Keratinocyte (primary cell): ENCODE measurements at regions not wholly inside any gene's neighbourhood (a gene's known extent, or its start where the extent isn't known, plus 50 kb on each side); places are given as distances from the start of the nearest gene placed in this dataset.

ENCODE experiments used
- DNase-seq: peaks from one replicate; pipeline ENCODE4 v3.0.0-alpha.2; 2011; ENCODE audit warnings: low read depth, missing footprints, low spot score
- FAIRE-seq: peaks from 2 replicates; lab custom pipeline; 2011; peaks lifted over from hg19 to GRCh38; lab: Jason Lieb, UNC
- H2AFZ ChIP-seq: 2 replicates; pipeline ENCODE4 v1.6.0; 2012; ENCODE audit warnings: low read length, control low read depth, inconsistent platforms; ENCODE audit not compliant: control insufficient read depth
- H3K27ac ChIP-seq: 2 replicates; pipeline ENCODE4 v1.5.1; 2011; ENCODE audit warnings: low read length; ENCODE audit not compliant: control insufficient read depth, insufficient read depth
- H3K27me3 ChIP-seq: 3 replicates; pipeline ENCODE4 v1.6.0; 2011; ENCODE audit warnings: low read length; ENCODE audit not compliant: control insufficient read depth, insufficient read depth; ENCODE audit errors: extremely low read depth
- H3K36me3 ChIP-seq, 2 experiments: 2 replicates in 1 of 2; 3 replicates in 1 of 2; pipeline ENCODE4 v1.5.1; 2011; ENCODE audit warnings: low read length in 2 of 2, mild to moderate bottlenecking in 1 of 2; ENCODE audit not compliant: control insufficient read depth in 2 of 2, insufficient read depth in 2 of 2; ENCODE audit errors: extremely low read depth in 1 of 2
- H3K4me1 ChIP-seq: 3 replicates; pipeline ENCODE4 v1.5.1; 2011; ENCODE audit warnings: low read length; ENCODE audit not compliant: control insufficient read depth, insufficient read depth; ENCODE audit errors: extremely low read depth
- H3K4me2 ChIP-seq: 3 replicates; pipeline ENCODE4 v1.6.0; 2011; ENCODE audit warnings: low read depth, low read length; ENCODE audit not compliant: control insufficient read depth, insufficient read depth; ENCODE audit errors: extremely low read depth
- H3K4me3 ChIP-seq, 3 experiments: fragments of 200-600 bp in 1 of 3; sonication (generic) in 1 of 3; 2 replicates in 2 of 3; 3 replicates in 1 of 3; pipeline ENCODE4 v1.5.1; 2011 to 2016; ENCODE audit warnings: low read length in 3 of 3, mild to moderate bottlenecking in 3 of 3, control low read depth in 2 of 3, inconsistent platforms in 1 of 3, low read depth in 1 of 3, mixed read lengths in 1 of 3, mixed run types in 1 of 3, moderate library complexity in 1 of 3; ENCODE audit not compliant: control insufficient read depth in 2 of 3, insufficient read depth in 2 of 3; ENCODE audit errors: extremely low read depth in 1 of 3
- H3K79me2 ChIP-seq: 2 replicates; pipeline ENCODE4 v1.6.0; 2012; ENCODE audit warnings: low read length; ENCODE audit not compliant: control insufficient read depth, insufficient read depth
- H3K9ac ChIP-seq: 3 replicates; pipeline ENCODE4 v1.6.0; 2011; ENCODE audit warnings: low read length; ENCODE audit not compliant: control insufficient read depth, insufficient read depth; ENCODE audit errors: extremely low read depth
- H3K9me1 ChIP-seq: 3 replicates; pipeline ENCODE4 v1.6.0; 2011; ENCODE audit warnings: low read length; ENCODE audit not compliant: control insufficient read depth, insufficient read depth; ENCODE audit errors: extremely low read depth
- H3K9me3 ChIP-seq: 2 replicates; pipeline ENCODE4 v1.5.1; 2012; ENCODE audit warnings: low read depth, low read length; ENCODE audit not compliant: control insufficient read depth
- H4K20me1 ChIP-seq: 3 replicates; pipeline ENCODE4 v1.6.0; 2011; ENCODE audit warnings: low read length; ENCODE audit not compliant: control insufficient read depth, insufficient read depth; ENCODE audit errors: extremely low read depth
- CTCF ChIP-seq, 3 experiments: IDR thresholded peaks in 1 of 3; conservative IDR thresholded peaks in 1 of 3; optimal IDR thresholded peaks in 1 of 3; 2 replicates in 2 of 3; 3 replicates in 1 of 3; pipeline versions ENCODE3 to v1.5.1; 2011; ENCODE audit warnings: low read length in 3 of 3, mild to moderate bottlenecking in 3 of 3, moderate library complexity in 2 of 3, control low read depth in 1 of 3, inconsistent platforms in 1 of 3; ENCODE audit not compliant: insufficient read depth in 2 of 3; ENCODE audit errors: extremely low read depth in 1 of 3
- EZH2 ChIP-seq: IDR thresholded peaks from one replicate; pipeline ENCODE4 v1.6.1; 2012; ENCODE audit warnings: inconsistent platforms, mild to moderate bottlenecking, low read length, moderate library complexity
- dilution Hi-C: fragments of 300-500 bp; cut with MboI; formaldehyde crosslinking; loops from one replicate; pipeline ENCODE4 v1.7.0; 2020; ENCODE audit warnings: low sequenced_read_pairs; ENCODE audit not compliant: extremely low pct_ligation_motif_present

DNA sequence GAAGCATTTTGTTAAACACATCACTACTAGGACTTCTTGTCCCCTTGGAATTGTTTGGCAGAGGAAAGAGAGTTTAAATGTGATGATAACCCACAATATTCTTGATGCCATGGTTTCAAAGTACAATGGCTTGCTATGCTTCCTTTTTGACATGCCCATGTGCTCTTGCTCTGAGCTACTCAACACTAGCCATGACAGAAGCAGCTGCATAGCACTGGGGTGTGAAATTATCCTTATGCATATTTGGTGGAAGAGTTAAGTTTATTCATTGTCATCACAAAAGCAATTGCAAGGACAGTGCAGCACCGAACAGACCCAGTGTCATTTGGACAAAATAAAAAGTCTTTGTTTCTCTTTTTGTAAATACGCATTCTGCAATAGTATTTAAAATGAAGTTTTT, 209.9 kb upstream of the CDH20 start:
- H4K20me1 ChIP-seq = no peaks in the 10 kb centered on the region
- H3K9me3 ChIP-seq = no peaks in the 10 kb centered on the region
- H3K27ac ChIP-seq = no peak overlapping the region
- no peak for TF ChIP-seq EZH2
- no peak for TF ChIP-seq CTCF (optimal IDR thresholded peaks at IDR 0.05 in 1 of 3, IDR thresholded peaks at IDR 0.05 in 1 of 3, conservative IDR thresholded peaks at IDR 0.05 in 1 of 3; ENCODE audit: extremely low read depth in 1 of 3, insufficient read depth in 2 of 3, low read length in 3 of 3)
- no peak for DNase-seq
- no peaks in the 10 kb centered on the region for H3K79me2 ChIP-seq
- H3K4me2 ChIP-seq = no peak overlapping the region
- no peak overlapping the region for H3K4me3 ChIP-seq
- H3K4me1 ChIP-seq = no peaks in the 10 kb centered on the region
- H3K27me3 ChIP-seq = no peaks in the 10 kb centered on the region
- no peaks in the 10 kb centered on the region for H3K36me3 ChIP-seq
- H2AFZ ChIP-seq = no peak overlapping the region
- no peaks in the 10 kb centered on the region for H3K9me1 ChIP-seq
- H3K9ac ChIP-seq = no peak overlapping the region
- dilution Hi-C loops = no loop called here
- no peak for FAIRE-seq

GRCh38 chr18:61127714-61128467, 205.3 kb upstream of the CDH20 start:
- Histone ChIP-seq H3K27ac (no peak overlapping the region), H3K36me3 (no peaks in the 10 kb centered on the region), H3K4me2 (no peak overlapping the region), H3K4me1 (no peaks in the 10 kb centered on the region), H3K9me1 (no peaks in the 10 kb centered on the region), H2AFZ (no peak overlapping the region), H3K4me3 (no peak overlapping the region), H3K27me3 (no peaks in the 10 kb centered on the region), H4K20me1 (no peaks in the 10 kb centered on the region), H3K9me3 (no peaks in the 10 kb centered on the region), H3K9ac (no peak overlapping the region), H3K79me2 (no peaks in the 10 kb centered on the region)
- FAIRE-seq (no peak), DNase-seq (no peak)
- dilution Hi-C loops = no loop called here
- TF ChIP-seq EZH2 = no peak

- no peaks in the 10 kb centered on the region for H3K9me3 ChIP-seq
- H3K9me1 ChIP-seq = no peaks in the 10 kb centered on the region
- dilution Hi-C loops = no loop called here
- FAIRE-seq (no peak), DNase-seq (no peak)
- TF ChIP-seq CTCF (optimal IDR thresholded peaks at IDR 0.05 in 1 of 3, IDR thresholded peaks at IDR 0.05 in 1 of 3, conservative IDR thresholded peaks at IDR 0.05 in 1 of 3; ENCODE audit: extremely low read depth in 1 of 3, insufficient read depth in 2 of 3, low read length in 3 of 3) (no peak), EZH2 (no peak)
- no peak overlapping the region for H3K9ac ChIP-seq
- H3K4me2 ChIP-seq = no peak overlapping the region
- H3K79me2 ChIP-seq = no peaks in the 10 kb centered on the region
- H2AFZ ChIP-seq = no peak overlapping the region
- H3K4me3 ChIP-seq = no peak overlapping the region
- no peaks in the 10 kb centered on the region for H3K36me3 ChIP-seq
- no peaks in the 10 kb centered on the region for H4K20me1 ChIP-seq
- H3K27ac ChIP-seq = no peak overlapping the region
- no peaks in the 10 kb centered on the region for H3K27me3 ChIP-seq
- no peaks in the 10 kb centered on the region for H3K4me1 ChIP-seq
Measured at GRCh38 chr18:61129001-61129400, 204.2 kb upstream of the CDH20 start.
